Neuronal stem cell (in vitro differentiated cells): ENCODE measurements at regions not wholly inside any gene's neighbourhood (a gene's known extent, or its start where the extent isn't known, plus 50 kb on each side); places are given as distances from the start of the nearest gene placed in this dataset.

Experiments used
- DNase-seq: peaks from one replicate; pipeline ENCODE4 v3.0.0-alpha.2; 2013; ENCODE audit warnings: low spot score
- H2AFZ ChIP-seq: one replicate; pipeline ENCODE4 v1.6.1; 2013; ENCODE audit warnings: mild to moderate bottlenecking, low read length, inconsistent platforms
- H2AK5ac ChIP-seq: 2 replicates; pipeline ENCODE4 v1.6.1; 2013; ENCODE audit warnings: low read depth, mild to moderate bottlenecking, inconsistent platforms, low read length, moderate library complexity, mixed read lengths
- H2BK120ac ChIP-seq: 2 replicates; pipeline ENCODE4 v1.6.1; 2013; ENCODE audit warnings: low read depth, mild to moderate bottlenecking, inconsistent platforms, low read length, moderate library complexity, mixed read lengths
- H2BK12ac ChIP-seq: one replicate; pipeline ENCODE4 v1.6.1; 2013; ENCODE audit warnings: low read length, inconsistent platforms
- H2BK15ac ChIP-seq: 2 replicates; pipeline ENCODE4 v1.6.1; 2013; ENCODE audit warnings: mild to moderate bottlenecking, low read length, inconsistent platforms, mixed read lengths
- H2BK5ac ChIP-seq: one replicate; pipeline ENCODE4 v1.6.1; 2013; ENCODE audit warnings: inconsistent platforms, mild to moderate bottlenecking, low read length, moderate library complexity
- H3K14ac ChIP-seq: one replicate; pipeline ENCODE4 v1.6.1; 2013; ENCODE audit warnings: low read length, inconsistent platforms
- H3K18ac ChIP-seq: 2 replicates; pipeline ENCODE4 v1.6.1; 2013; ENCODE audit warnings: low read length, inconsistent platforms
- H3K23ac ChIP-seq: 2 replicates; pipeline ENCODE4 v1.6.1; 2013; ENCODE audit warnings: low read depth, mild to moderate bottlenecking, mixed read lengths, low read length, inconsistent platforms; ENCODE audit not compliant: poor library complexity
- H3K27ac ChIP-seq: replicated peaks from 3 replicates; pipeline ENCODE4 v1.5.1; 2013; ENCODE audit warnings: low read length, inconsistent platforms
- H3K27me3 ChIP-seq, 3 experiments: 2 replicates each; pipeline ENCODE4 v1.6.1; 2013; ENCODE audit warnings: low read length in 3 of 3, mild to moderate bottlenecking in 2 of 3, inconsistent platforms in 1 of 3, low read depth in 1 of 3, mixed read lengths in 1 of 3, moderate library complexity in 1 of 3; ENCODE audit not compliant: control insufficient read depth in 3 of 3, insufficient read depth in 3 of 3
- H3K36me3 ChIP-seq, 2 donors: replicated peaks in 1 of 2; 2 replicates each; pipeline ENCODE4 v1.6.1; 2013; ENCODE audit warnings: low read length in 2 of 2; ENCODE audit not compliant: control insufficient read depth in 2 of 2, insufficient read depth in 2 of 2
- H3K4ac ChIP-seq: 2 replicates; pipeline ENCODE4 v1.6.1; 2013; ENCODE audit warnings: inconsistent platforms, mild to moderate bottlenecking, low read length, moderate library complexity
- H3K4me1 ChIP-seq, 2 donors: 1 replicate in 1 of 2; 2 replicates in 1 of 2; pipeline ENCODE4 v1.6.1; 2013; ENCODE audit warnings: low read length in 2 of 2, low read depth in 1 of 2; ENCODE audit not compliant: control insufficient read depth in 2 of 2, insufficient read depth in 1 of 2
- H3K4me2 ChIP-seq: one replicate; pipeline ENCODE4 v1.6.1; 2013; ENCODE audit warnings: mild to moderate bottlenecking, low read length, inconsistent platforms; ENCODE audit not compliant: insufficient read depth, poor library complexity, severe bottlenecking
- H3K4me3 ChIP-seq, 2 donors: 2 replicates each; pipeline ENCODE4 v1.5.1; 2013; ENCODE audit warnings: low read length in 2 of 2, mild to moderate bottlenecking in 2 of 2, inconsistent platforms in 1 of 2, moderate library complexity in 1 of 2
- H3K79me1 ChIP-seq: one replicate; pipeline ENCODE4 v1.6.1; 2013; ENCODE audit warnings: low read depth, mild to moderate bottlenecking, inconsistent platforms, low read length, moderate library complexity
- H3K9ac ChIP-seq: one replicate; pipeline ENCODE4 v1.6.1; 2013; ENCODE audit warnings: mild to moderate bottlenecking, low read depth, low read length, inconsistent platforms; ENCODE audit not compliant: poor library complexity
- H3K9me3 ChIP-seq, 2 donors: replicated peaks in 1 of 2; 2 replicates each; pipeline versions ENCODE3 to v1.6.1; 2013; ENCODE audit warnings: low read length in 2 of 2, mild to moderate bottlenecking in 2 of 2, inconsistent platforms in 1 of 2, low read depth in 1 of 2, mixed read lengths in 1 of 2, moderate library complexity in 1 of 2; ENCODE audit not compliant: control insufficient read depth in 2 of 2, insufficient read depth in 1 of 2
- H4K8ac ChIP-seq: one replicate; pipeline ENCODE4 v1.6.1; 2013; ENCODE audit warnings: low read depth, mild to moderate bottlenecking, inconsistent platforms, low read length, moderate library complexity
- H4K91ac ChIP-seq: one replicate; pipeline ENCODE4 v1.6.1; 2013; ENCODE audit warnings: low read length, low read depth, mild to moderate bottlenecking, inconsistent platforms; ENCODE audit not compliant: poor library complexity
- WGBS, 2 donors: extraction: QIAGEN DNeasy Blood & Tissue Kit; methylation state at CpG; one replicate each; pipeline ENCODE4 v1.1.7; 2013; ENCODE audit warnings: missing lambda C conversion rate in 2 of 2, mixed read lengths in 1 of 2; ENCODE audit not compliant: insufficient read length in 2 of 2, insufficient replicate concordance in 1 of 2; ENCODE audit errors: extremely low coverage in 2 of 2; 5-methylcytosine and 5-hydroxymethylcytosine counted together

DNA sequence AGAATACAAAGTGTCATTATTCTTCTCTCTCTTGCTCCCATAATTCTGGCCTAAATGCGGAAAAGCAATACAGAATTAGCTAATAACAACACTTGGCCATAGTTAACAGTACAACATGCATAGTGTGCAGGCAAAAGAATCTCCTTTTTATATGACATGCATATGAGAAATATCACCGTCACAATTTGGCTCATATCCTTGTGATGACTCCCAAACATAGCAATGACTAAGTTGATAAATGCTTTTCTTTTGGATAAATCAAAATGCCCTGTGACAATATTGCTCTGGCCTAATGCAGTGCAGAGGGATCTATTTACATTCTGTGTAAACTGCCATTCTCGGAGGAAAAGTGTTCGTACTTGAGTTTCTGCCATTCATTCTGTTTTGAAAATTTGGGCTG lies 121.9 kb upstream of the GHR start:
- H3K23ac ChIP-seq: no peak overlapping the region
- H3K4me2 ChIP-seq: no peak overlapping the region
- DNase-seq: no peak
- H2BK12ac ChIP-seq: no peak overlapping the region
- no peaks in the 10 kb centered on the region for H3K4me1 ChIP-seq
- H4K91ac ChIP-seq: no peak overlapping the region
- H3K18ac ChIP-seq: no peak overlapping the region
- H3K4ac ChIP-seq: no peak overlapping the region
- no peak overlapping the region for H2AFZ ChIP-seq
- H2AK5ac ChIP-seq: no peak overlapping the region
- H2BK120ac ChIP-seq: no peak overlapping the region
- H3K27ac ChIP-seq: no peak overlapping the region
- H3K9ac ChIP-seq: no peak overlapping the region
- no peak overlapping the region for H2BK5ac ChIP-seq
- H4K8ac ChIP-seq: no peak overlapping the region
- no peaks in the 10 kb centered on the region for H3K79me1 ChIP-seq
- no peak overlapping the region for H3K4me3 ChIP-seq
- no peak overlapping the region for H3K14ac ChIP-seq
- H3K27me3 ChIP-seq: no peaks in the 10 kb centered on the region
- H2BK15ac ChIP-seq: no peak overlapping the region
- WGBS, 2 donors: no CpG with 5 or more reads among the region's 4 CpGs
- no peaks in the 10 kb centered on the region for H3K36me3 ChIP-seq
- peaks cover 0 to 1% of the 10 kb centered on the region in 2 donors for H3K9me3 ChIP-seq

DNA sequence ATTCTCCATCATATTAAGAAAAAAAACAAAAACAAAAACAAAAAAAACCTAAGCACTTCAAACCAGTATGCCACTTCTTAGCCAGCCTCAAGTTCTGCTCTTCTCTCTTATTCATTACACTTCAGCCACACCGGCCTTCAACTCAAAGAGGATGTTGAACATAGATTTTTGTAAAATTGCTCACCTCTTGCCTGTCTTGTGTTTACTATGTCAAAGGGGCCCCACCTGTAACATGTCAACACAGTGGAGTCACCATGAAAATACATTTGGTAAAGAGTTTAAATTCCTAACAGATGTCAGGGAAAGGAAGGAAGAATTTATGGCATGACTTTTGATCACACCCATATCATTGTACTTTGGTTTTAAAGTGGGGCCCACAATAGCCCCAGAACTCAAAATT lies 121.1 kb upstream of the GHR start:
- Histone ChIP-seq H3K36me3 (no peaks in the 10 kb centered on the region), H3K79me1 (no peaks in the 10 kb centered on the region), H2BK12ac (no peak overlapping the region), H4K91ac (no peak overlapping the region), H2BK120ac (no peak overlapping the region), H2AK5ac (no peak overlapping the region), H2BK5ac (no peak overlapping the region), H3K27ac (no peak overlapping the region), H3K4me1 (no peaks in the 10 kb centered on the region), H4K8ac (no peak overlapping the region), H3K14ac (no peak overlapping the region), H2AFZ (no peak overlapping the region), H3K9me3 (peaks cover 0 to 1% of the 10 kb centered on the region in 2 donors), H3K4ac (no peak overlapping the region), H3K27me3 (no peaks in the 10 kb centered on the region), H3K4me2 (no peak overlapping the region), H3K9ac (no peak overlapping the region), H3K18ac (no peak overlapping the region), H3K4me3 (no peak overlapping the region), H3K23ac (no peak overlapping the region), H2BK15ac (no peak overlapping the region)
- WGBS, 2 donors: no CpG with 5 or more reads among the region's 1 CpG
- no peak for DNase-seq

DNA sequence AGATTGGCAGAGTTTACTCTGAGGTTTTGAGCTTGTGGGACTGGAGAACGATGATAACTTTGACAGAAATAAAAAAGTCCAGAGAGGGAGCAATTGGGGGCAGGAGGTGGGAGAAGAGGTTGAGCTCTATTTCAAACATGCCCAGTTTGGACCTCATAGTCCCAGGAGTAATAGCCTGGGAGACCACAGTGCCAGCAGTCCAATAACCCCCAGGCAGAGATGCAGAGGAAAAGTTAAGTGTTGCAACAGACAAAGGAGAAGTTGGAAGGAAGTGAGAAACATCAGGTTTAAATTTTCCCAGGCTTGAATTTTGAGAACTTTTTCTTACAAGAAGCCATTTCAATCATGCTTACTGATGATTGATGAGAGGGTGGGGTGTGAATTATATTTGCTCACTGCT lies 117.0 kb upstream of the GHR start:
- Histone ChIP-seq H3K4ac (no peak overlapping the region), H4K91ac (no peak overlapping the region), H3K9me3 (no peaks in the 10 kb centered on the region), H3K4me1 (no peaks in the 10 kb centered on the region), H4K8ac (no peak overlapping the region), H3K9ac (no peak overlapping the region), H3K36me3 (no peaks in the 10 kb centered on the region), H3K18ac (no peak overlapping the region), H3K79me1 (no peaks in the 10 kb centered on the region), H2BK120ac (no peak overlapping the region), H2BK15ac (no peak overlapping the region), H3K27ac (no peak overlapping the region), H3K14ac (no peak overlapping the region), H2AFZ (no peak overlapping the region), H2AK5ac (no peak overlapping the region), H3K23ac (no peak overlapping the region), H3K4me3 (no peak overlapping the region), H2BK5ac (no peak overlapping the region), H3K27me3 (no peaks in the 10 kb centered on the region), H3K4me2 (no peak overlapping the region), H2BK12ac (no peak overlapping the region)
- no peak for DNase-seq
- no CpG with 5 or more reads among the region's 1 CpG for WGBS, 2 donors

DNA sequence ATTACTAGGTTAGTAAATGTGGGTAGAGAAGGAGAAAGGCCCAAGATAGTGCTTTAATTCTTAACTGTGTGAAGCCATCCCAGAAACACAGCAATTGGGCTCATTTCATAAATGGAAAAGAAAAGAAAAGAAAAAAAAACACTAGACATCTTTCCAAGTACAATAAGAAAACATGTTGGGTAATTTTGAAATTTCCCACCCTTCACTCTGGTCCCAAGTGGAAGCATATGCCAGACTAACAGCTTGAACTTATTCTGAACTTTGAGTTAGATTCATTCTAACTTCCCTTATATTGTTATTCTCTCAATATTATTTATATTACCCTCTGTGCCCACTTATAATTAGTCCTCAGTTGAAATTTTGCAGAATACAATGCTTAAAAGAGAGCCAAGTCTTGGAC lies 113.4 kb upstream of the GHR start:
- Histone ChIP-seq H3K27me3 (no peaks in the 10 kb centered on the region), H3K27ac (no peak overlapping the region), H2AFZ (no peak overlapping the region), H2BK15ac (no peak overlapping the region), H3K4me3 (no peak overlapping the region), H3K4ac (no peak overlapping the region), H3K4me2 (no peak overlapping the region), H3K9me3 (no peaks in the 10 kb centered on the region), H2BK12ac (no peak overlapping the region), H3K9ac (no peak overlapping the region), H2BK120ac (no peak overlapping the region), H3K14ac (no peak overlapping the region), H2BK5ac (no peak overlapping the region), H3K36me3 (no peaks in the 10 kb centered on the region), H2AK5ac (no peak overlapping the region), H4K8ac (no peak overlapping the region), H3K23ac (no peak overlapping the region), H4K91ac (no peak overlapping the region), H3K4me1 (no peaks in the 10 kb centered on the region), H3K18ac (no peak overlapping the region), H3K79me1 (no peaks in the 10 kb centered on the region)
- DNase-seq: no peak
